ENCODE measurements at regions not wholly inside any gene's neighbourhood (a gene's known extent, or its start where the extent isn't known, plus 50 kb on each side); places are given as distances from the start of the nearest gene placed in this dataset.

- Histone ChIP-seq H3K4me3 (replicated peaks; ENCODE audit: low read depth, low read length) (no peak overlapping the region), H3K27me3 (replicated peaks; ENCODE audit: control insufficient read depth, insufficient read depth, low read length) (no peaks in the 10 kb centered on the region), H3K36me3 (ENCODE audit: control insufficient read depth, insufficient read depth, low read length) (no peaks in the 10 kb centered on the region)
- TF ChIP-seq, protein P1, sequence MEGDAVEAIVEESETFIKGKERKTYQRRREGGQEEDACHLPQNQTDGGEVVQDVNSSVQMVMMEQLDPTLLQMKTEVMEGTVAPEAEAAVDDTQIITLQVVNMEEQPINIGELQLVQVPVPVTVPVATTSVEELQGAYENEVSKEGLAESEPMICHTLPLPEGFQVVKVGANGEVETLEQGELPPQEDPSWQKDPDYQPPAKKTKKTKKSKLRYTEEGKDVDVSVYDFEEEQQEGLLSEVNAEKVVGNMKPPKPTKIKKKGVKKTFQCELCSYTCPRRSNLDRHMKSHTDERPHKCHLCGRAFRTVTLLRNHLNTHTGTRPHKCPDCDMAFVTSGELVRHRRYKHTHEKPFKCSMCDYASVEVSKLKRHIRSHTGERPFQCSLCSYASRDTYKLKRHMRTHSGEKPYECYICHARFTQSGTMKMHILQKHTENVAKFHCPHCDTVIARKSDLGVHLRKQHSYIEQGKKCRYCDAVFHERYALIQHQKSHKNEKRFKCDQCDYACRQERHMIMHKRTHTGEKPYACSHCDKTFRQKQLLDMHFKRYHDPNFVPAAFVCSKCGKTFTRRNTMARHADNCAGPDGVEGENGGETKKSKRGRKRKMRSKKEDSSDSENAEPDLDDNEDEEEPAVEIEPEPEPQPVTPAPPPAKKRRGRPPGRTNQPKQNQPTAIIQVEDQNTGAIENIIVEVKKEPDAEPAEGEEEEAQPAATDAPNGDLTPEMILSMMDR (IDR thresholded peaks at IDR 0.05; ENCODE audit: insufficient read depth, low read length, poor library complexity, severe bottlenecking): no peak
- DNase-seq (ENCODE audit: extremely low read depth, insufficient read length): no peak
These were observed 489.5 kb downstream of the STIM2 start for GRCh38 chr4:27350161-27350560.

DNA sequence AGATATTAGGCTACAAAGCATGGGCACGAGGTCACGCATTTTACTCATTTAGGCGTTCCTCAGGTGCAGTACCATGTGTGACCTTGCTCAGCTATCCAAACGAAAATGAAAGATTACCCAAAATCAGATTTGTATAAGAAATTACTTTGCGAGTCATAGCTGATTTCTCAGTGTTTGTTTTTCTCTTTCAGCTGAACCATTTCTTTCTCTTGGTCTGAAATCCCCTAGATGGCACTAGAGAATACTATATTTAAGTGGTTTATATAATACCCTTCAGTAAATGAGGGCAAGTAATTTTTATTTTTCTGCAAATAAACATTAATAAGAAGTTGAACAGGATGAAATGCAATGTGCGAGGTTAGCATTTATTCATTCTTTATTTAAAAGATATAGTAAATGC lies 496.6 kb downstream of the STIM2 start:
- Histone ChIP-seq H3K4me3 (replicated peaks; ENCODE audit: low read depth, low read length) (no peak overlapping the region), H3K27me3 (replicated peaks; ENCODE audit: control insufficient read depth, insufficient read depth, low read length) (no peaks in the 10 kb centered on the region), H3K36me3 (ENCODE audit: control insufficient read depth, insufficient read depth, low read length) (no peaks in the 10 kb centered on the region)
- no peak for DNase-seq (ENCODE audit: extremely low read depth, insufficient read length)
- TF ChIP-seq, protein P1 (IDR thresholded peaks at IDR 0.05; ENCODE audit: insufficient read depth, low read length, poor library complexity, severe bottlenecking): no peak

GRCh38 chr4:27358269-27358668 lies 497.6 kb downstream of the STIM2 start:
- Histone ChIP-seq H3K4me3 (replicated peaks; ENCODE audit: low read depth, low read length) (no peak overlapping the region), H3K27me3 (replicated peaks; ENCODE audit: control insufficient read depth, insufficient read depth, low read length) (no peaks in the 10 kb centered on the region), H3K36me3 (ENCODE audit: control insufficient read depth, insufficient read depth, low read length) (no peaks in the 10 kb centered on the region)
- TF ChIP-seq, protein P1 (IDR thresholded peaks at IDR 0.05; ENCODE audit: insufficient read depth, low read length, poor library complexity, severe bottlenecking): no peak
- no peak for DNase-seq (ENCODE audit: extremely low read depth, insufficient read length)

- Histone ChIP-seq H3K36me3 (ENCODE audit: control insufficient read depth, insufficient read depth, low read length) (no peaks in the 10 kb centered on the region), H3K27me3 (replicated peaks; ENCODE audit: control insufficient read depth, insufficient read depth, low read length) (no peaks in the 10 kb centered on the region), H3K4me3 (replicated peaks; ENCODE audit: low read depth, low read length) (no peak overlapping the region)
- TF ChIP-seq, protein P1 (IDR thresholded peaks at IDR 0.05; ENCODE audit: insufficient read depth, low read length, poor library complexity, severe bottlenecking): no peak
- no peak for DNase-seq (ENCODE audit: extremely low read depth, insufficient read length)
These were observed 499.5 kb downstream of the STIM2 start for GRCh38 chr4:27360131-27360530.

DNA sequence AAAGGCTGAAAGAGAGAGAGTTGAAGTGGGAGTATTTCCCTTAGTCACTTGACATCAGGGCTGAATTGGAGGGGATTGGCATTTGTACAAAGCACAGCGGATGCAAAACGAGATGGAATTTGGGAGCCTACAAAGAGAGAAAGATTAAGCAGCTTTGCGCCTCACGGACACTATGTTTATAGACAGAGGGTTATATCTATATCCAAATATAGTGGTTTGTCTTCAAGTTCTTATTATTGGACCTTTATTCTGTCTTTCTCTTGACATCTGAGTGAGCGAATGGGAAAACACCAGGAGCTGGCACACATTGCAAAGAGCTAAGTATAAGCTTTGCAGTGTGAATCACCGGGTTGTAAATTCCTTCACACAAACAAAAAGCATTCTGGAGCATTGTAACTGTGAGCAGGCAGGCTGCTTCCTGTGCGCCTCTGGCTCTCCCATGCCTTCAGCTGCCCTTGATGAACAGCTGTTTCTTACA lies 500.2 kb downstream of the STIM2 start:
- Histone ChIP-seq H3K27me3 (replicated peaks; ENCODE audit: control insufficient read depth, insufficient read depth, low read length) (no peaks in the 10 kb centered on the region), H3K4me3 (replicated peaks; ENCODE audit: low read depth, low read length) (no peak overlapping the region), H3K36me3 (ENCODE audit: control insufficient read depth, insufficient read depth, low read length) (no peaks in the 10 kb centered on the region)
- TF ChIP-seq, protein P1 (IDR thresholded peaks at IDR 0.05; ENCODE audit: insufficient read depth, low read length, poor library complexity, severe bottlenecking): no peak
- DNase-seq (ENCODE audit: extremely low read depth, insufficient read length): no peak

DNA sequence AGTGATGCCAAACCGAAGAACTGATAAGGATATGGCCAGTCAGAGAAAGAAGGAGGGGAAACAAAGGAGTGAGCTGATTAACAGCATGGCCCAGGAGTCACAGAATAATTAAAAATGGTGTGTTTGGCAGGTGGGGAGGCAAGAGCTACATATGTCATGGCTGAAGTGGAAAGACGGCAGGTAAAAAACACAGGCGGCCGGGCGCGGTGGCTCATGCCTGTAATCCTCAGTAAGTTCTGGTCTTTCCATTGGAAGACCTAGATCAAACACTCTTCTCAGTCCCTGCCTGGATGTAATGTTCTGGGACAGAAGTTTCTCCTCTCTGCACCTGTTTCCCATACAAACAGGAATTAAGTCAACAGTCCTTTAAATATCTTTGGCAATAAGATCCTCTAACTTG lies 503.9 kb downstream of the STIM2 start:
- Histone ChIP-seq H3K27me3 (replicated peaks; ENCODE audit: control insufficient read depth, insufficient read depth, low read length) (no peaks in the 10 kb centered on the region), H3K36me3 (ENCODE audit: control insufficient read depth, insufficient read depth, low read length) (no peaks in the 10 kb centered on the region), H3K4me3 (replicated peaks; ENCODE audit: low read depth, low read length) (no peak overlapping the region)
- TF ChIP-seq, protein P1 (IDR thresholded peaks at IDR 0.05; ENCODE audit: insufficient read depth, low read length, poor library complexity, severe bottlenecking): no peak
- no peak for DNase-seq (ENCODE audit: extremely low read depth, insufficient read length)
